ENCODE measurements at regions not wholly inside any gene's neighbourhood (a gene's known extent, or its start where the extent isn't known, plus 50 kb on each side); places are given as distances from the start of the nearest gene placed in this dataset.

GRCh38 chr11:27763736-27764135 is 63.5 kb upstream of the BDNF start:
- Histone ChIP-seq H3K27me3 (replicated peaks; ENCODE audit: control insufficient read depth, insufficient read depth, low read length) (no peaks in the 10 kb centered on the region), H3K9ac (ENCODE audit: low read length) (no peak overlapping the region), H3K36me3 (ENCODE audit: control insufficient read depth, insufficient read depth, low read length, severe bottlenecking) (no peaks in the 10 kb centered on the region), H3K9me3 (ENCODE audit: control insufficient read depth, low read length) (no peaks in the 10 kb centered on the region), H3K4me3 (ENCODE audit: low read length) (no peak overlapping the region), H3K4me1 (ENCODE audit: control insufficient read depth, insufficient read depth, low read length) (no peaks in the 10 kb centered on the region)
- no peak for DNase-seq (ENCODE audit: low read depth)

GRCh38 chr11:27761356-27761755 is 61.1 kb upstream of the BDNF start:
- no peak overlapping the region for H3K4me3 ChIP-seq (ENCODE audit: low read length)
- no peak overlapping the region for H3K9ac ChIP-seq (ENCODE audit: low read length)
- no peaks in the 10 kb centered on the region for H3K4me1 ChIP-seq (ENCODE audit: control insufficient read depth, insufficient read depth, low read length)
- H3K36me3 ChIP-seq (ENCODE audit: control insufficient read depth, insufficient read depth, low read length, severe bottlenecking) = no peaks in the 10 kb centered on the region
- DNase-seq (ENCODE audit: low read depth) = no peak
- no peaks in the 10 kb centered on the region for H3K9me3 ChIP-seq (ENCODE audit: control insufficient read depth, low read length)
- no peaks in the 10 kb centered on the region for H3K27me3 ChIP-seq (replicated peaks; ENCODE audit: control insufficient read depth, insufficient read depth, low read length)

GRCh38 chr11:27757953-27758352 is 57.7 kb upstream of the BDNF start:
- Histone ChIP-seq H3K4me1 (ENCODE audit: control insufficient read depth, insufficient read depth, low read length) (no peaks in the 10 kb centered on the region), H3K36me3 (ENCODE audit: control insufficient read depth, insufficient read depth, low read length, severe bottlenecking) (no peaks in the 10 kb centered on the region), H3K27me3 (replicated peaks; ENCODE audit: control insufficient read depth, insufficient read depth, low read length) (no peaks in the 10 kb centered on the region), H3K9me3 (ENCODE audit: control insufficient read depth, low read length) (no peaks in the 10 kb centered on the region), H3K9ac (ENCODE audit: low read length) (no peak overlapping the region), H3K4me3 (ENCODE audit: low read length) (no peak overlapping the region)
- DNase-seq (ENCODE audit: low read depth) = peak; percentile 50

GRCh38 chr11:27754035-27755017 is 54.1 kb upstream of the BDNF start:
- DNase-seq (ENCODE audit: low read depth) = peak; percentile 22

More at GRCh38 chr11:27754035-27755017, 54.1 kb upstream of the BDNF start:
- H3K9ac ChIP-seq (ENCODE audit: low read length) = no peak overlapping the region
- no peaks in the 10 kb centered on the region for H3K36me3 ChIP-seq (ENCODE audit: control insufficient read depth, insufficient read depth, low read length, severe bottlenecking)
- no peak overlapping the region for H3K4me3 ChIP-seq (ENCODE audit: low read length)
- H3K4me1 ChIP-seq (ENCODE audit: control insufficient read depth, insufficient read depth, low read length) = no peaks in the 10 kb centered on the region
- no peaks in the 10 kb centered on the region for H3K9me3 ChIP-seq (ENCODE audit: control insufficient read depth, low read length)
- peaks cover 3% of the 10 kb centered on the region for H3K27me3 ChIP-seq (replicated peaks; ENCODE audit: control insufficient read depth, insufficient read depth, low read length)
